Keratinocyte (primary cell): ENCODE measurements at regions not wholly inside any gene's neighbourhood (a gene's known extent, or its start where the extent isn't known, plus 50 kb on each side); places are given as distances from the start of the nearest gene placed in this dataset.

Experiments
- DNase-seq: peaks from one replicate; pipeline ENCODE4 v3.0.0-alpha.2; 2011; ENCODE audit warnings: low read depth, missing footprints, low spot score
- FAIRE-seq: peaks from 2 replicates; lab custom pipeline; 2011; peaks lifted over from hg19 to GRCh38; lab: Jason Lieb, UNC
- H2AFZ ChIP-seq: 2 replicates; pipeline ENCODE4 v1.6.0; 2012; ENCODE audit warnings: low read length, control low read depth, inconsistent platforms; ENCODE audit not compliant: control insufficient read depth
- H3K27ac ChIP-seq: 2 replicates; pipeline ENCODE4 v1.5.1; 2011; ENCODE audit warnings: low read length; ENCODE audit not compliant: control insufficient read depth, insufficient read depth
- H3K27me3 ChIP-seq: 3 replicates; pipeline ENCODE4 v1.6.0; 2011; ENCODE audit warnings: low read length; ENCODE audit not compliant: control insufficient read depth, insufficient read depth; ENCODE audit errors: extremely low read depth
- H3K36me3 ChIP-seq, 2 experiments: 2 replicates in 1 of 2; 3 replicates in 1 of 2; pipeline ENCODE4 v1.5.1; 2011; ENCODE audit warnings: low read length in 2 of 2, mild to moderate bottlenecking in 1 of 2; ENCODE audit not compliant: control insufficient read depth in 2 of 2, insufficient read depth in 2 of 2; ENCODE audit errors: extremely low read depth in 1 of 2
- H3K4me1 ChIP-seq: 3 replicates; pipeline ENCODE4 v1.5.1; 2011; ENCODE audit warnings: low read length; ENCODE audit not compliant: control insufficient read depth, insufficient read depth; ENCODE audit errors: extremely low read depth
- H3K4me2 ChIP-seq: 3 replicates; pipeline ENCODE4 v1.6.0; 2011; ENCODE audit warnings: low read depth, low read length; ENCODE audit not compliant: control insufficient read depth, insufficient read depth; ENCODE audit errors: extremely low read depth
- H3K4me3 ChIP-seq, 3 experiments: fragments of 200-600 bp in 1 of 3; sonication (generic) in 1 of 3; 2 replicates in 2 of 3; 3 replicates in 1 of 3; pipeline ENCODE4 v1.5.1; 2011 to 2016; ENCODE audit warnings: low read length in 3 of 3, mild to moderate bottlenecking in 3 of 3, control low read depth in 2 of 3, inconsistent platforms in 1 of 3, low read depth in 1 of 3, mixed read lengths in 1 of 3, mixed run types in 1 of 3, moderate library complexity in 1 of 3; ENCODE audit not compliant: control insufficient read depth in 2 of 3, insufficient read depth in 2 of 3; ENCODE audit errors: extremely low read depth in 1 of 3
- H3K79me2 ChIP-seq: 2 replicates; pipeline ENCODE4 v1.6.0; 2012; ENCODE audit warnings: low read length; ENCODE audit not compliant: control insufficient read depth, insufficient read depth
- H3K9ac ChIP-seq: 3 replicates; pipeline ENCODE4 v1.6.0; 2011; ENCODE audit warnings: low read length; ENCODE audit not compliant: control insufficient read depth, insufficient read depth; ENCODE audit errors: extremely low read depth
- H3K9me1 ChIP-seq: 3 replicates; pipeline ENCODE4 v1.6.0; 2011; ENCODE audit warnings: low read length; ENCODE audit not compliant: control insufficient read depth, insufficient read depth; ENCODE audit errors: extremely low read depth
- H3K9me3 ChIP-seq: 2 replicates; pipeline ENCODE4 v1.5.1; 2012; ENCODE audit warnings: low read depth, low read length; ENCODE audit not compliant: control insufficient read depth
- H4K20me1 ChIP-seq: 3 replicates; pipeline ENCODE4 v1.6.0; 2011; ENCODE audit warnings: low read length; ENCODE audit not compliant: control insufficient read depth, insufficient read depth; ENCODE audit errors: extremely low read depth
- EZH2 ChIP-seq: IDR thresholded peaks from one replicate; pipeline ENCODE4 v1.6.1; 2012; ENCODE audit warnings: inconsistent platforms, mild to moderate bottlenecking, low read length, moderate library complexity
- dilution Hi-C: fragments of 300-500 bp; cut with MboI; formaldehyde crosslinking; loops from one replicate; pipeline ENCODE4 v1.7.0; 2020; ENCODE audit warnings: low sequenced_read_pairs; ENCODE audit not compliant: extremely low pct_ligation_motif_present
- TF ChIP-seq, protein P1 (sequence below), 3 experiments: IDR thresholded peaks in 1 of 3; conservative IDR thresholded peaks in 1 of 3; optimal IDR thresholded peaks in 1 of 3; 2 replicates in 2 of 3; 3 replicates in 1 of 3; pipeline versions ENCODE3 to v1.5.1; 2011; ENCODE audit warnings: low read length in 3 of 3, mild to moderate bottlenecking in 3 of 3, moderate library complexity in 2 of 3, control low read depth in 1 of 3, inconsistent platforms in 1 of 3; ENCODE audit not compliant: insufficient read depth in 2 of 3; ENCODE audit errors: extremely low read depth in 1 of 3

DNA sequence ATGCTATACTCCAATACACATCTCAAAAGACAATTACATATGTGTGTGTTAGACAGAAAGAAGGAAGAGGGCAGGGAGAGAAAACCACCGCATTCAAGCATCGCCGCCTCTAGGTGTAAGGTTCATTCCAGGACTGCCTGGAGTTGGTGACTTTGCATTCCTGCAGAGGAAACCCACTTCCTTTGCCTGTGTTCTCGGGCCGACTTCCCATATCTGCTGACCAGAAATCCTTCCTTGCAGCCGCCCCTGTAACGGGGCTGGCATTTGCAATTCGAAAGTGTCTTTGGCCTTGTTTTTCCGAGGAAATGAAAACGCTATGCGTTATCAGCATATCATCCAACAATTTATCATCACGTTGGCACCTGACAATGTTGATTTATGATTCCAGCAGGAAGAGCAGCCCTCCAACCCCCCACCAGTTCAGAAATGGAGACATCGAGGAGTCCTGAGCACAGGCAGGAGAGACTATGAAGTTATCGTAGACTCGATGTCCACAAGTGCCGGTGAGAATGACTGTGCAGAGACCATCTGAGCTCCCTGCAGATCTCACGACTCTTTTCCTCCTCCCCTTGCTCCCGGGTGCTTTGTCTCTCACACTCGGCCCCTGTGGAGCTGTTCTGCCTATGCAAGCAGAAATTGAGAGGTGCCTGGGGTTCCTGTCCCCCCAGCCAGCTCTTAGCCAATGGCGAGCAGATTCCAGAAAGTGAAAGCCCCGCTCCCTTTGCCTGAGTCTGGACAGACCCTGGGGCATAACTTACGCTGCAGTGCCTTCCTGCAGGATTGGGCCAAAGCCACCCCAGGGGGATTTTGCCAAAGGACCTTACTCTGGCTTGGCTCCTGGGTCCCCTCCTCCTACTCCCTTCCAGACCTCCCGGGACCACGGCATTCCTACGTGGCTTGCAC is 68.9 kb upstream of the FOXK1 start:
- Histone ChIP-seq H3K9me3 (no peaks in the 10 kb centered on the region), H3K9ac (peak overlapping the region; percentile 26), H3K27me3 (no peaks in the 10 kb centered on the region), H3K4me3 (peak overlapping the region in 2 of 3 experiments; percentile 3 to 26), H3K27ac (peak overlapping the region; percentile 5), H3K9me1 (no peaks in the 10 kb centered on the region), H3K4me1 (peaks cover 16% of the 10 kb centered on the region), H3K4me2 (peak overlapping the region; percentile 68), H3K36me3 (no peaks in the 10 kb centered on the region), H3K79me2 (no peaks in the 10 kb centered on the region), H2AFZ (peak overlapping the region; percentile 78), H4K20me1 (peaks cover 3% of the 10 kb centered on the region)
- no peak for DNase-seq
- dilution Hi-C loops: no loop called here
- no peak for TF ChIP-seq EZH2
- TF ChIP-seq, protein P1, sequence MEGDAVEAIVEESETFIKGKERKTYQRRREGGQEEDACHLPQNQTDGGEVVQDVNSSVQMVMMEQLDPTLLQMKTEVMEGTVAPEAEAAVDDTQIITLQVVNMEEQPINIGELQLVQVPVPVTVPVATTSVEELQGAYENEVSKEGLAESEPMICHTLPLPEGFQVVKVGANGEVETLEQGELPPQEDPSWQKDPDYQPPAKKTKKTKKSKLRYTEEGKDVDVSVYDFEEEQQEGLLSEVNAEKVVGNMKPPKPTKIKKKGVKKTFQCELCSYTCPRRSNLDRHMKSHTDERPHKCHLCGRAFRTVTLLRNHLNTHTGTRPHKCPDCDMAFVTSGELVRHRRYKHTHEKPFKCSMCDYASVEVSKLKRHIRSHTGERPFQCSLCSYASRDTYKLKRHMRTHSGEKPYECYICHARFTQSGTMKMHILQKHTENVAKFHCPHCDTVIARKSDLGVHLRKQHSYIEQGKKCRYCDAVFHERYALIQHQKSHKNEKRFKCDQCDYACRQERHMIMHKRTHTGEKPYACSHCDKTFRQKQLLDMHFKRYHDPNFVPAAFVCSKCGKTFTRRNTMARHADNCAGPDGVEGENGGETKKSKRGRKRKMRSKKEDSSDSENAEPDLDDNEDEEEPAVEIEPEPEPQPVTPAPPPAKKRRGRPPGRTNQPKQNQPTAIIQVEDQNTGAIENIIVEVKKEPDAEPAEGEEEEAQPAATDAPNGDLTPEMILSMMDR (optimal IDR thresholded peaks at IDR 0.05 in 1 of 3, IDR thresholded peaks at IDR 0.05 in 1 of 3, conservative IDR thresholded peaks at IDR 0.05 in 1 of 3; ENCODE audit: extremely low read depth in 1 of 3, insufficient read depth in 2 of 3, low read length in 3 of 3): no peak
- peak; percentile 32 for FAIRE-seq

DNA sequence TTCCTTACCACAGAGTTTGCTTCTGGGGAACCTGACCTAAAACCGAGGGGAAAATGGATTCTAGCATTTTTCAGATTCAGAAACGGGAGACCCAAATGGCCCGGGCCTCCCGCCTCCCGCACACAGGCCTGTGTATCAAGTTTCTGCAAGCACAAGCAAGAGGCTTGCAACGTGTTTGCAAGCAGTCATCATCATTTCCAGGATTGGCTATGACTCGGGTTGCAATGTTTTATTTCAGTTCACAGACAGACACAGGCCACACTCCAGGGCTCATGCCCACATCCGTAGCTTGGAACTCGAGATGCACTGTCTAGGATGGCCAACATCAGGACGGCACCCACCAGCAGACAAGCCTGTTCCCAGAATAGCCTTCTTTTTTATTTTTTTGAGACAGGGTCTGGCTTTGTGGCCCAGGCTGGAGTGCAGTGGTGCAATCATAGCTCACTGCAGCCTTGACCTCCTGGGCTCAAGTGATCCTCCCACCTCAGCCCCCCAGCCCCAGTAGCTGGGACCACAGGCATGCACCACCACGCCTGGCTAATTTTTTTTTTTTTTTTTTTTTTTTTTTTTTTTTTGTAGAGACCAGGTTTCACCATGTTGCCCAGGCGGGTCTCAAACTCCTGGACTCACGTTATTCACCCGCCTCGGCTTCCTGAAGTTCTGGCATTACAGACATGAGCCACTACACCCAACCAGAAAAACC is 68.1 kb upstream of the FOXK1 start:
- dilution Hi-C loops: no loop called here
- peak overlapping the region in 2 of 3 experiments; percentile 3 to 26 for H3K4me3 ChIP-seq
- peak overlapping the region; percentile 68 for H3K4me2 ChIP-seq

More for the DNA sequence above, 68.1 kb upstream of the FOXK1 start:
- TF ChIP-seq EZH2: no peak
- TF ChIP-seq, protein P1 (optimal IDR thresholded peaks at IDR 0.05 in 1 of 3, IDR thresholded peaks at IDR 0.05 in 1 of 3, conservative IDR thresholded peaks at IDR 0.05 in 1 of 3; ENCODE audit: extremely low read depth in 1 of 3, insufficient read depth in 2 of 3, low read length in 3 of 3): no peak
- no peaks in the 10 kb centered on the region for H3K9me1 ChIP-seq
- H3K4me1 ChIP-seq: peaks cover 16% of the 10 kb centered on the region
- peak overlapping the region; percentile 26 for H3K9ac ChIP-seq
- peak overlapping the region; percentile 78 for H2AFZ ChIP-seq
- peak overlapping the region; percentile 5 for H3K27ac ChIP-seq
- FAIRE-seq: no peak
- peaks cover 3% of the 10 kb centered on the region for H4K20me1 ChIP-seq
- H3K36me3 ChIP-seq: no peaks in the 10 kb centered on the region
- no peak for DNase-seq
- no peaks in the 10 kb centered on the region for H3K9me3 ChIP-seq
- H3K27me3 ChIP-seq: no peaks in the 10 kb centered on the region
- no peaks in the 10 kb centered on the region for H3K79me2 ChIP-seq
